SK-MEL-5 (cell line): ENCODE measurements at regions not wholly inside any gene's neighbourhood (a gene's known extent, or its start where the extent isn't known, plus 50 kb on each side); places are given as distances from the start of the nearest gene placed in this dataset.

Source experiments
- DNase-seq: peaks from one replicate; pipeline ENCODE4 v3.0.0-alpha.2; 2016; ENCODE audit warnings: low read depth, low spot score
- in situ Hi-C: cut with HindIII; loops from 2 replicates; pipeline ENCODE4 v1.10.0; 2016; ENCODE audit warnings: low sequenced_read_pairs, high pct_unique_total_duplicates, low pct_unique_long_range_greater_than_20kb

DNA sequence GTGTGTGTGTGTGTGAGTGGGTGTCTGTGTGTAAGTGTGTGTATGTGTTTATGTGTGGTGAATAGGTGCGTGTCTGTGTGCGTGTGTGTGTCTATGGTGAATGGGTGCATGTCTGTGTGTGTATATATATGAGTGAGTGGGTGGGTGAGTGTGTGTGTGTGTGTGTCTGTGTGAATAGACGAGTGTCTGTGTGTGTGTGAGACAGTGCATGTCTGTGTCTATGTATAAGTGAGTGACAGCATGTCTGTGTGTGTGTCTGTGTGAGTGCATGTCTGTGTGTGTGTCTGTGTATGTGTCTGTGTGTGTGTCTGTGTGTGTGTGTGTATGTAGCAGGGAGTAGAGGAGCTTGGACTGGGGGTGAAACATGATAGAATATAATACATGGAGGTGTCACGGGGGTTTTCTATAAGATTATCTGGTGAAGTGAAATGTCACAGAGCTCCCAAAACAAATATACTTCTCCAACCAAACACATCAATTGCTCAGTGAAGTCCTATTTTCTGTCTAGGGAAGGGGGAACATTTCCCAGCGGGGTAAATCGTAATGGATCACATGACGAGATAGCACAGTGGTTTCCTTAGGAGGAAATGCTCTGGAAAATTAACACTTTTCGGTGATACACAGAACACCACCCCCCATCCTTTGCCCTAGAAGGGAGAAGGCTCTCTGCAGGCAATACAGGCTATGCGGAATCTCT lies 723.3 kb upstream of the CELF2 start:
- DNase-seq, result no peak
- in situ Hi-C loops, result no loop called here

DNA sequence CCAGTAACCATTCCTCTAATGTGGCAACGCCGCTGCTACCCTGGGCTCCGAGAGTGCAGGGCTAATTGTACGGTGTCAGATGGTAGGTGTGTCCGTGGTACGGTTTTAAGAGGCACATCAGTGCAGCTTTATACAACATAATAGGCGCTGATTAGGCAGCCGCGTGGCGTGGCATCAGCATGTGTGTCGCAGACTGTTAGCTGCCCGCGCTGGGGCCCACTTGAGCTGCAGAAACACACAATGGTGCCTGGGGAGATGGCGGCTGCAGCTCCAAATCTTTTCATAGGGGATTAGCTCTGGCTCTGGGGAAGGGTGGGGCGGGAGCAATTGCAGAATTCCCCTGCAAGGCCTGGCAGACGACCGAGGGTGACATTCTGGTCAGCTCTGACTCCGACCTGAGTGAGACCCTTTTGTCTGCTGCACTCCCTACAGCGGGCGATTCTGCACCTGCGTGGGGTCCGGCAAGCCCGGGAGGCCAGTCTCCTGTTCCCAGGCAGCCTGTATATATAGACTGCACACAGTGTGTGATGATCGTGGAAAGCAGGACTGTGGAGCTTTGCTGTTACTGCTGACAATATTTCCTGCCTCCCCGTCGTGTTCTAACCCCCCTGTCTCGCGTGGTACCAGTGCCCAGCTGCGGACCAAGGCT lies 722.7 kb upstream of the CELF2 start:
- no peak for DNase-seq
- in situ Hi-C loops, result no loop called here

GRCh38 chr10:10295537-10295936 lies 722.1 kb upstream of the CELF2 start:
- no peak for DNase-seq
- in situ Hi-C loops, result no loop called here

GRCh38 chr10:10302689-10303088 lies 715.0 kb upstream of the CELF2 start:
- DNase-seq, result no peak
- in situ Hi-C loops, result no loop called here

- no peak for DNase-seq
Observed at GRCh38 chr10:10307036-10307435, 710.6 kb upstream of the CELF2 start.

GRCh38 chr10:10307551-10307950 lies 710.1 kb upstream of the CELF2 start:
- in situ Hi-C loops, result no loop called here
- DNase-seq, result no peak

More at GRCh38 chr10:10307036-10307435, 710.6 kb upstream of the CELF2 start:
- in situ Hi-C loops, result no loop called here

- in situ Hi-C loops, result no loop called here
Observed at GRCh38 chr10:10310498-10310897, 707.2 kb upstream of the CELF2 start.

GRCh38 chr10:10311966-10312365 lies 705.7 kb upstream of the CELF2 start:
- in situ Hi-C loops, result no loop called here
- no peak for DNase-seq

More at GRCh38 chr10:10310498-10310897, 707.2 kb upstream of the CELF2 start:
- DNase-seq, result no peak

DNA sequence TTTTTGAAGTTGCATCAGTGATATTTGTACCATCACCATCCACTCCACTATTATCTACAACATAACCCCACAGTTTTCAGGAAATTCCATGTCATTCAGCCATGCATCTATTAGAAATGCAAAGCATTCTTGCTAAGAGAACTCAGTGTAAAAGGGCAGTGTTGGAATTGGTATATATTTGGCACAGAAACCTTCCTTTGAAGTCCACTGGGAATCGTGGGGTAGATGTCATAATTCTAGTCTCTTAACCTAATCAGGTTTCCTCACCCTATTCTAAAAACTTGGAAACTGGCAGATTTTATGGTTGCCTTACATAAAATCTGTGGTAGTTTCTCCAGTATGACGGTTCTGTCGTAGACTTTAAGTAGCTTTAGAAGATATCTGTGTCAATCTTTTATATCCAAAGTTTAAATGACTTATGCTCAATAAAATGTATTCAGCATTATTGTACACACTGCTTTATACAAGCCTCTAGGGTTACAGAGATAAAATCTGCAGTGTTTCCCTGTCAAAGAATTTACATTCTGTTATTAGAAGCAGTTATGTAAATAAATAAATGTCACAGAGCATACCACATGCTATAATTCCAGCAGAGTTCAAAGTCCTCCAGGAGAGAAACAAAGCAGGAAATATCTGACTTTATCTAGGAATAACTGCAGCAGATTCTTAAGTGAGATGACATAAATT lies 704.4 kb upstream of the CELF2 start:
- in situ Hi-C loops, result no loop called here
- no peak for DNase-seq

DNA sequence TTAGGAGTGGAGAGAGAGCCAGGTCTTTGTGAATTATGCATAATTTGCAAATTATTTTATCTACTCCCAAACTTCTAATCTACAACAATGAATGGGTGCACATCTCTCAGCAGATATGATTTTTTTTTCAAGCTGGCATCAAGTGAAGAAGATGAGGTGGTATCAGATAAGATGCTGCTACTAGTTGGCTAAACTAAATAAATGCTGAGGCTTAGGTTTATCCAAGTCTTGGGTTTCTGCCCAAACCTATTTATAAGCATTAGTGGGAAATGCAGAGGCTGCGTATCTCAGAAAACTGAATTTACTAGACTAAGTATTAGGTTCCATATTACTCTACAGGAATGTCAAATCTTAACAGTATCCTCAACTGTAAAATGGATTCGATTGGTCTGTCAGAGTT lies 703.0 kb upstream of the CELF2 start:
- in situ Hi-C loops, result no loop called here
- no peak for DNase-seq

- in situ Hi-C loops, result no loop called here
Observed at GRCh38 chr10:10315989-10316388, 701.7 kb upstream of the CELF2 start.

DNA sequence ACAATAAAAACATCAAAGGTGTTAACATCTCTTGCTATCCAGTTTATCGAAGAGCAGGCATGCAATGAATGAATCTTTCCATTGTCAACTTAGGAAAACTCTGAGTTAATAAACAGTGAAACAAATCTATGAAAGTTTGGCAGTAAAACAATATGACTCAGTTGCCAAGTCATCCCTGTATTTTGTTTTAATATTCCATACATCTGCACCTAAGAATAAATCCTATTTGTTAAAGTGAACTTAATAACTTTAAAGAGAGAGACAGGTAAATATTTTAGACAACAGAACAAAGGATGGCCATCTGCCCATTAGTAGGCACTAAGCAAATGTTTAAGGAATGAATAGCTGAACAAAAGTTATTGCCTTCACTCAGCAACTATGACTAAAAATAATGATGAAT lies 700.5 kb upstream of the CELF2 start:
- in situ Hi-C loops, result no loop called here
- DNase-seq, result no peak

More at GRCh38 chr10:10315989-10316388, 701.7 kb upstream of the CELF2 start:
- no peak for DNase-seq

DNA sequence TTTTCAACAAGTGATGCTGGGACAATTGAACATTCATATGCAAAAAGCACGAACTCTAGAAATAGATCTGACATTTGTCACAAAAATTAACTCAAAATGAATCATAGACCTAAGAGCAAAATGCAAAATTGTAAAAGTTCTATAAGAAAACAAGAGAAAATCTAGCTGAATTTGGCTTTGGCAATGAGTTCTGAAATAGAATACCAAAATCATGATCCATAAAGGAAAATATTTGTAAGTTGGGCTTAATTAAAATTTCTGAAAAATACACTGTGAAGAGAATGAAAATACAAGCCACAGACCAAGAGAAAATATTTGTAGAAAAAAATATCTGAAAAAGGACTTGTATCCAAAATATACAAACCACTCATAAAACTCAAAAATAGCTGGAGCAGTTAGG lies 698.8 kb upstream of the CELF2 start:
- DNase-seq, result no peak
- in situ Hi-C loops, result no loop called here

- no peak for DNase-seq
- in situ Hi-C loops, result no loop called here
Observed at GRCh38 chr10:10320956-10321355, 696.7 kb upstream of the CELF2 start.

GRCh38 chr10:10326116-10326515 lies 691.6 kb upstream of the CELF2 start:
- DNase-seq, result no peak
- in situ Hi-C loops, result no loop called here

DNA sequence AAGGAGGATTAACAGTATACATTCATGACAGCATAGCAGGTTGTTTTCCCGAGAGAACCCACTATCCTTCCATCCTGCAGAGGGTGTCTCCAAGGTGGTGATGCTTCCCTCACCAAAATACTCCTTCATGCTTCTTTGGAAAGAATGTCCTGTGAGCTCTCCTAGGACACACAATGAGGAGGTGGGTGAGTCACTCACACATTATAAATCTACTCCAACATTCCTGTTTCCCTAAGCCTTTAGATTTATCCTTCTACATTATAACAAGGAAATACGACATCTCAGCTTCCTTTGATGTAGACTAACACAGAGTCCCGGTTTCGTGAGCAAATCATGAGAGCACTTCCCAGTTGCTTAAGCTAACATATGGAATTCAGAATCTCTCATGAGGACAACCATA lies 689.7 kb upstream of the CELF2 start:
- DNase-seq, result no peak
- in situ Hi-C loops, result no loop called here

- DNase-seq, result no peak
- in situ Hi-C loops, result no loop called here
Observed at GRCh38 chr10:10330418-10330817, 687.3 kb upstream of the CELF2 start.

DNA sequence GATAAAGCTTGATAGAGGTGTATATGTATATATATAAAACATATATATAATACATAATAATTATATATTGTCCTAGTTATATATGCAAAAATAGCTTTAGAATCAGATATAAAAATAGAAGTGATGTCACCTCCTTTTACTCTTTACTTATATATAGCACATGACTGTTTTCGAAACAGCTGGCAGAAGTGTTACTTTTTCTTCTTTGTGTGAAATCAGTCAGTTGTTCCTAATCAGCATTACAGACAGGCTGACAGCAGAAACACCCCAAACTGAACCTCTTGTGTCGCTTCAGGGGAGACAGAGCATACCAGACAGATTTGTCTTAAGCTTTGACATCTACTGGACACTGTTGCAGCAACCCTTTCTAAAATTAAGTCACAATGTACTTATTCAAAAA lies 684.9 kb upstream of the CELF2 start:
- in situ Hi-C loops, result no loop called here
- DNase-seq, result no peak

DNA sequence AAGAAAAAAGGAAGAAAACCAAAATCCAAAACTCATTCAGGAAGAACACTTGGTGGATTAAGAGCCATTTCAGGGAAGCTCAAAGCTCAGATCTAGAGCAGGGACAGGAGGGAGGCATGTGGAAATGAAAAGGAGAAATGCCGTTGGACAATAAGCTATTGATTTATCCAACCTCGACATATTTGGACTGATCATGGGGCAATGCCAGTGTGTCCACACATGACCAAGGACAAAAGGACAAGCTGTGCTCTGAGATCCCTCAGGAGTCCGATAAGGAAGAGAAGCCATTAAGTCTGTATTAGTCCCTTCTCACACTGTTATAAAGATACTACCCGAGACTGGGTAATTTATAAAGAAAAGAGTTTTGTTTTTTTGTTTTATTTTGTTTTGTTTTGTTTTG lies 684.0 kb upstream of the CELF2 start:
- in situ Hi-C loops, result no loop called here
- DNase-seq, result peak; percentile 50
